NCI-H1694 treated with DMSO at 0.1 percent for 48 hours (cell line): ENCODE measurements at regions not wholly inside any gene's neighbourhood (a gene's known extent, or its start where the extent isn't known, plus 50 kb on each side); places are given as distances from the start of the nearest gene placed in this dataset.

Source experiments
- DNase-seq: peaks from one replicate; lab custom pipeline; 2025; lab: John Stamatoyannopoulos, UW

GRCh38 chr2:122500316-122501105 lies 745.1 kb downstream of the TSN start:
- DNase-seq, result no peak

- DNase-seq, result no peak
Measured at GRCh38 chr2:122506620-122507019, 751.2 kb downstream of the TSN start.

- no peak for DNase-seq
Measured at GRCh38 chr2:122507261-122507660, 751.8 kb downstream of the TSN start.

GRCh38 chr2:122512091-122512490 lies 756.6 kb downstream of the TSN start:
- DNase-seq, result no peak

- no peak for DNase-seq
Measured at GRCh38 chr2:122514451-122514996, 759.1 kb downstream of the TSN start.

- DNase-seq, result no peak
Measured at GRCh38 chr2:122515731-122516290, 760.4 kb downstream of the TSN start.

- no peak for DNase-seq
Measured at GRCh38 chr2:122516775-122517174, 761.3 kb downstream of the TSN start.

- no peak for DNase-seq
Measured at GRCh38 chr2:122519366-122519765, 763.9 kb downstream of the TSN start.

GRCh38 chr2:122519821-122520611 lies 764.6 kb downstream of the TSN start:
- no peak for DNase-seq

- DNase-seq, result no peak
Measured at GRCh38 chr2:122523143-122523542, 767.7 kb downstream of the TSN start.

GRCh38 chr2:122523981-122524380 lies 768.5 kb downstream of the TSN start:
- DNase-seq, result no peak

GRCh38 chr2:122525336-122525735 lies 769.9 kb downstream of the TSN start:
- no peak for DNase-seq

GRCh38 chr2:122528061-122528460 lies 772.6 kb downstream of the TSN start:
- no peak for DNase-seq

- no peak for DNase-seq
Measured at GRCh38 chr2:122528958-122529705, 773.7 kb downstream of the TSN start.

- DNase-seq, result no peak
Measured at GRCh38 chr2:122530814-122531213, 775.4 kb downstream of the TSN start.

- no peak for DNase-seq
Measured at GRCh38 chr2:122531290-122532071, 776.0 kb downstream of the TSN start.

GRCh38 chr2:122532072-122532344 lies 776.6 kb downstream of the TSN start:
- DNase-seq, result no peak

- no peak for DNase-seq
Measured at GRCh38 chr2:122532481-122532880, 777.0 kb downstream of the TSN start.

- no peak for DNase-seq
Measured at GRCh38 chr2:122535960-122536505, 780.6 kb downstream of the TSN start.

- no peak for DNase-seq
Measured at GRCh38 chr2:122539311-122539710, 783.9 kb downstream of the TSN start.

- no peak for DNase-seq
Measured at GRCh38 chr2:122539920-122540319, 784.5 kb downstream of the TSN start.
